ENCODE measurements at regions not wholly inside any gene's neighbourhood (a gene's known extent, or its start where the extent isn't known, plus 50 kb on each side); places are given as distances from the start of the nearest gene placed in this dataset.

- no peak for DNase-seq (ENCODE audit: low spot score, unreplicated experiment)
- Mint-ChIP-seq H3K27ac (no peak overlapping the region), H3K4me1 (ENCODE audit: low read depth) (no peaks in the 10 kb centered on the region), H3K36me3 (ENCODE audit: insufficient read depth) (peaks cover 2% of the 10 kb centered on the region), H3K9me3 (ENCODE audit: low read depth) (peaks cover 21% of the 10 kb centered on the region), H3K4me3 (ENCODE audit: low read depth) (no peak overlapping the region), H3K27me3 (no peaks in the 10 kb centered on the region)
- no peak for TF ChIP-seq CTCF (IDR thresholded peaks at IDR 0.05; ENCODE audit: unreplicated experiment)
Observed at GRCh38 chr3:6585360-6585759, 275.6 kb upstream of the GRM7 start.

- TF ChIP-seq CTCF (IDR thresholded peaks at IDR 0.05; ENCODE audit: unreplicated experiment), result no peak
- no peak overlapping the region for H3K4me3 Mint-ChIP-seq (ENCODE audit: low read depth)
- H3K4me1 Mint-ChIP-seq (ENCODE audit: low read depth), result no peaks in the 10 kb centered on the region
- H3K27ac Mint-ChIP-seq, result peak overlapping the region; percentile 4
- DNase-seq (ENCODE audit: low spot score, unreplicated experiment), result no peak
- peaks cover 7% of the 10 kb centered on the region for H3K9me3 Mint-ChIP-seq (ENCODE audit: low read depth)
- no peaks in the 10 kb centered on the region for H3K27me3 Mint-ChIP-seq
- H3K36me3 Mint-ChIP-seq (ENCODE audit: insufficient read depth), result no peaks in the 10 kb centered on the region
Observed at GRCh38 chr3:6600237-6600636, 260.7 kb upstream of the GRM7 start.

GRCh38 chr3:6601374-6601773, 259.5 kb upstream of the GRM7 start:
- Mint-ChIP-seq H3K27me3 (no peaks in the 10 kb centered on the region), H3K9me3 (ENCODE audit: low read depth) (no peaks in the 10 kb centered on the region), H3K4me1 (ENCODE audit: low read depth) (no peaks in the 10 kb centered on the region), H3K4me3 (ENCODE audit: low read depth) (no peak overlapping the region), H3K36me3 (ENCODE audit: insufficient read depth) (no peaks in the 10 kb centered on the region), H3K27ac (no peak overlapping the region)
- no peak for TF ChIP-seq CTCF (IDR thresholded peaks at IDR 0.05; ENCODE audit: unreplicated experiment)
- DNase-seq (ENCODE audit: low spot score, unreplicated experiment), result no peak

- Mint-ChIP-seq H3K36me3 (ENCODE audit: insufficient read depth) (no peaks in the 10 kb centered on the region), H3K4me1 (ENCODE audit: low read depth) (no peaks in the 10 kb centered on the region)
Observed at GRCh38 chr3:6602329-6602728, 258.6 kb upstream of the GRM7 start.

GRCh38 chr3:6605227-6605626, 255.7 kb upstream of the GRM7 start:
- TF ChIP-seq CTCF (IDR thresholded peaks at IDR 0.05; ENCODE audit: unreplicated experiment), result no peak
- Mint-ChIP-seq H3K27ac (no peak overlapping the region), H3K4me3 (ENCODE audit: low read depth) (no peak overlapping the region), H3K9me3 (ENCODE audit: low read depth) (no peaks in the 10 kb centered on the region), H3K4me1 (ENCODE audit: low read depth) (peaks cover 13% of the 10 kb centered on the region), H3K27me3 (no peaks in the 10 kb centered on the region), H3K36me3 (ENCODE audit: insufficient read depth) (no peaks in the 10 kb centered on the region)
- DNase-seq (ENCODE audit: low spot score, unreplicated experiment), result no peak

More at GRCh38 chr3:6602329-6602728, 258.6 kb upstream of the GRM7 start:
- Mint-ChIP-seq H3K27me3 (no peaks in the 10 kb centered on the region), H3K9me3 (ENCODE audit: low read depth) (no peaks in the 10 kb centered on the region), H3K27ac (no peak overlapping the region), H3K4me3 (ENCODE audit: low read depth) (no peak overlapping the region)
- no peak for DNase-seq (ENCODE audit: low spot score, unreplicated experiment)
- TF ChIP-seq CTCF (IDR thresholded peaks at IDR 0.05; ENCODE audit: unreplicated experiment), result no peak
